ENCODE measurements at regions not wholly inside any gene's neighbourhood (a gene's known extent, or its start where the extent isn't known, plus 50 kb on each side); places are given as distances from the start of the nearest gene placed in this dataset.

DNA sequence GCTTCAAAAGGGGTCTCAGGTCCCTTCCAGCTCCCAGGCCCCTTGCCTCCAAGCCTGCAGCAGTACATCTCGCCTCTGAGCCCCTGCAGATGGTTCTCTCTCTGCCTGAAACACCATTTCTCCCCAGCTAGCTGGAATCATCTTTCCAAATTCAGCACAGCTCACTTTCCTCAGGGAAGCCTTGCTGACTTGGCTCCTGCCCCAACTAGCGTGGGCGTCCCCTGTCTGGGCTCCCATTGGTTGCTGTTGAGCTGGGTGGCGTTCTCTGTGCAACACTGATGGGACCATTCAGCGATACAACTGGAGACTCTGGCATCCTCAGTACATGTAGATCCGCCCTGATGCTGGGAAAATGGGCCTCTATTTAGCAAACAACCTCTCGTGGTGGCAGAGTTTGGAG, 141.3 kb upstream of the IGSF21 start:
- TF ChIP-seq FOXP2 (optimal IDR thresholded peaks at IDR 0.05; ENCODE audit: borderline replicate concordance, extremely low read depth, extremely low read length, insufficient read depth) (no peak), TAF1 (IDR thresholded peaks at IDR 0.05; ENCODE audit: borderline replicate concordance, insufficient read depth, low read length) (no peak), POLR2AphosphoS5 (IDR thresholded peaks at IDR 0.05; ENCODE audit: low read depth, low read length) (no peak)

DNA sequence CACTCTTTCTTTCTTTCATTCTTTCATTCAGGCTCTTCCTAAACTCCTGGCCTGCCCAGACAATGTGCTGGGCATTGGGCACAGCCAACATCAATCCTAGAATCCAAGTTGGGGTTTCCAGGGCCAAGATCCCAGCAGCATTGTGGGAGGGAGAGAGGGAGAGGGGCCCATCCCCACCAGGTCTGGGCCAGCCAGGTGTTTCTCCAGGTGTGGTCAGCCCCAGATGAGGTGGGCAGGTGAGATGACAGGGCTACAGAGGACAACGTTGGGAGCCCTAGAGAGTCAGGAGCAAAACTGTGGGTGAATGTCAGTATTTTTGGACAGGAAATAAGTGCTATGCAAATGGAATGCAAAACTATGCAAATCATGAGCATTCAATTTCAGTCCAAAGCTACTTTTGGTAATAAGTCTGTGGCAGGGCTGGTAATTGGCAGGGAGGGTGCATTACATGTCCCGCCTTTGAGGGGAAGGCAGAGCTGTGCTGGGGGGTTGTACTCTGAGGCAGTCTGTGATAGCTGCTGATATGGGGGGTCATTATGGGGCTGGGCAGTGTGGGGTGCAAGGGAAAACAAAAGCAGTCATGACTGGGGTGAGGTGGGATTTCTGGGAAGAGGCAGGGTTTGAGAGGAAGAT, 139.9 kb upstream of the IGSF21 start:
- TF ChIP-seq SIN3A (IDR thresholded peaks at IDR 0.05; ENCODE audit: borderline replicate concordance, insufficient read depth, low read length) (no peak), TAF1 (IDR thresholded peaks at IDR 0.05; ENCODE audit: borderline replicate concordance, insufficient read depth, low read length) (no peak), FOXP2 (optimal IDR thresholded peaks at IDR 0.05; ENCODE audit: borderline replicate concordance, extremely low read depth, extremely low read length, insufficient read depth) (no peak), POLR2AphosphoS5 (IDR thresholded peaks at IDR 0.05; ENCODE audit: low read depth, low read length) (no peak)
- TF ChIP-seq, protein P1, sequence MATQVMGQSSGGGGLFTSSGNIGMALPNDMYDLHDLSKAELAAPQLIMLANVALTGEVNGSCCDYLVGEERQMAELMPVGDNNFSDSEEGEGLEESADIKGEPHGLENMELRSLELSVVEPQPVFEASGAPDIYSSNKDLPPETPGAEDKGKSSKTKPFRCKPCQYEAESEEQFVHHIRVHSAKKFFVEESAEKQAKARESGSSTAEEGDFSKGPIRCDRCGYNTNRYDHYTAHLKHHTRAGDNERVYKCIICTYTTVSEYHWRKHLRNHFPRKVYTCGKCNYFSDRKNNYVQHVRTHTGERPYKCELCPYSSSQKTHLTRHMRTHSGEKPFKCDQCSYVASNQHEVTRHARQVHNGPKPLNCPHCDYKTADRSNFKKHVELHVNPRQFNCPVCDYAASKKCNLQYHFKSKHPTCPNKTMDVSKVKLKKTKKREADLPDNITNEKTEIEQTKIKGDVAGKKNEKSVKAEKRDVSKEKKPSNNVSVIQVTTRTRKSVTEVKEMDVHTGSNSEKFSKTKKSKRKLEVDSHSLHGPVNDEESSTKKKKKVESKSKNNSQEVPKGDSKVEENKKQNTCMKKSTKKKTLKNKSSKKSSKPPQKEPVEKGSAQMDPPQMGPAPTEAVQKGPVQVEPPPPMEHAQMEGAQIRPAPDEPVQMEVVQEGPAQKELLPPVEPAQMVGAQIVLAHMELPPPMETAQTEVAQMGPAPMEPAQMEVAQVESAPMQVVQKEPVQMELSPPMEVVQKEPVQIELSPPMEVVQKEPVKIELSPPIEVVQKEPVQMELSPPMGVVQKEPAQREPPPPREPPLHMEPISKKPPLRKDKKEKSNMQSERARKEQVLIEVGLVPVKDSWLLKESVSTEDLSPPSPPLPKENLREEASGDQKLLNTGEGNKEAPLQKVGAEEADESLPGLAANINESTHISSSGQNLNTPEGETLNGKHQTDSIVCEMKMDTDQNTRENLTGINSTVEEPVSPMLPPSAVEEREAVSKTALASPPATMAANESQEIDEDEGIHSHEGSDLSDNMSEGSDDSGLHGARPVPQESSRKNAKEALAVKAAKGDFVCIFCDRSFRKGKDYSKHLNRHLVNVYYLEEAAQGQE (IDR thresholded peaks at IDR 0.05; ENCODE audit: insufficient read depth in 1 of 2, low read depth in 2 of 2, low read length in 2 of 2): no peak

DNA sequence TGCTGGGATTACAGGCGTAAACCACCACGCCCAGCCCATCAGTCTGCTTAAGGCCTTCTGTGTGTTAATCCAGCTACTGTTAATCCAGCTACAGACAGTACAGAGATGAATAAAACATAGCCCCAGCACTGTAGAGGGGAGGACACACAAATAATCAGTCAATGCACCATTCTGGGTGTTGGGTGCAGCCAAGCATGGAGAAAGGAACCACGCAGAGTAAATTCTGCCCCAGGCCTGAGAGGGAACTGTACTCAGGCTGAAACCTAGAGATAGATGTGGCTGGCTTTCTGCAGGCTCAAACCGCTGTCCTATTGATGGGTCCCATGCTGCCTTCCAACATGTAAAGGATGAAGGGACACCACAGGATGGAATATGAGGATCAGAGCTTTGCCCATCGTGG, 136.8 kb upstream of the IGSF21 start:
- TF ChIP-seq SIN3A (IDR thresholded peaks at IDR 0.05; ENCODE audit: borderline replicate concordance, insufficient read depth, low read length): no peak
- TF ChIP-seq TAF1 (IDR thresholded peaks at IDR 0.05; ENCODE audit: borderline replicate concordance, insufficient read depth, low read length): no peak
- TF ChIP-seq, protein P1 (IDR thresholded peaks at IDR 0.05; ENCODE audit: insufficient read depth in 1 of 2, low read depth in 2 of 2, low read length in 2 of 2): no peak

DNA sequence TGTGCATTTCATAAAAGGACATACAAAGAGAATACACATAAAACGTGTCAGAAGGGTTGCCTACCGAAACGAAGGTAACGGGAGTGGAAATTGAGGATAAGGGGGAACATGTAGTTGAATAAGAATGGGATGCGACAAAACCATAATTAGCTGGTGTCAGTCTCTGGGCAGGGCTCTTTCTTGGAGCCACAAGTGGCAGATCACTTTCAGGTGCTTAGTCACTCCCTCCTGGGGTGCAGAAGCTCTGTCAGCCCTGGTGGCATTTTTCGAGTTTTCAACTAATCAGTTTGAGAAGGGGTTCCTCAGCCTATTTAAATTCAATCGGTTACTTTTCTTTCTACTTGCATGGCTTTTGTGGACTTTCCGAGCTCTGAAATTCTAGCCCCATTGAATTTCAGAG, 133.9 kb upstream of the IGSF21 start:
- TF ChIP-seq TAF1 (IDR thresholded peaks at IDR 0.05; ENCODE audit: borderline replicate concordance, insufficient read depth, low read length): no peak

DNA sequence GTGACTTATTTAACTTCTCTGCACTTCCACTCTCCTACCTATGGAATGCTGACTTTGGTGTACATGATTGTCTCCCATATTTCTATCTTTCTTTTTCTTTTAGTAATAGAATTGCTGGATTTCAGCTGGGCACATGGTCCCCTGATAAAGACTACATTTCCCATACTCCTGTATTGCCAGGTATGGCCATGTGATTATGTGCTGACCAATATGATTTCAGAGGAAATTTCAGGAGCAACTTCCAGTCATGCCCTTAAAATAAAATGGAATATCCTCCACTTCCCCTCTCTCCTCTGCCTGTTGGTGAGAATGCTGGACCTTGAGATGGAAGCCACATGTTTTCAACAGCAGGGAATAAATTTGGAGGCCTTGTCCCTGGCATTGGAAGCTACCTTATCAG, 130.7 kb upstream of the IGSF21 start:
- no peak for TF ChIP-seq FOXP2 (optimal IDR thresholded peaks at IDR 0.05; ENCODE audit: borderline replicate concordance, extremely low read depth, extremely low read length, insufficient read depth)
- no peak for TF ChIP-seq SIN3A (IDR thresholded peaks at IDR 0.05; ENCODE audit: borderline replicate concordance, insufficient read depth, low read length)
- TF ChIP-seq, protein P1 (IDR thresholded peaks at IDR 0.05; ENCODE audit: insufficient read depth in 1 of 2, low read depth in 2 of 2, low read length in 2 of 2): no peak
- no peak for TF ChIP-seq TAF1 (IDR thresholded peaks at IDR 0.05; ENCODE audit: borderline replicate concordance, insufficient read depth, low read length)
- no peak for TF ChIP-seq POLR2AphosphoS5 (IDR thresholded peaks at IDR 0.05; ENCODE audit: low read depth, low read length)

DNA sequence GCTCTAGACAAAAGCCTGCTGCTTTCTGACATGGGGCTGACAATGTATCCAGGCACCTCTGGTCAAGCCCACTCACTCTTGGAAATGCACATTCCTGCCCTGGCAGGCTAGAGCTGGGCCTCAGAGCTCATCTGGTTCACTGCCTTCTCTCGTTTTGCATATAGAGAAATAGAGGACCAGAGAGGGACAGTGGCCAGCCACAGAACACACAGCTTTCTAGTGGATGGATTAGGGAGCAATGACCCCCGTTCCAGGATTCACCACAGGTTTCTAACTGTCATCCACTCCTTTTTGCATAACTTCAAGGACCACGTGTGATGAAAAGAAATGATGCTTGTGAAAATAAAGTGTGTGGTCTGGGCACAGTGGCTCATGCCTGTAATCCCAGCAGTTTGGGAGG, 129.6 kb upstream of the IGSF21 start:
- TF ChIP-seq FOXP2 (optimal IDR thresholded peaks at IDR 0.05; ENCODE audit: borderline replicate concordance, extremely low read depth, extremely low read length, insufficient read depth) (no peak), TAF1 (IDR thresholded peaks at IDR 0.05; ENCODE audit: borderline replicate concordance, insufficient read depth, low read length) (no peak), SIN3A (IDR thresholded peaks at IDR 0.05; ENCODE audit: borderline replicate concordance, insufficient read depth, low read length) (no peak), POLR2AphosphoS5 (IDR thresholded peaks at IDR 0.05; ENCODE audit: low read depth, low read length) (no peak)
- TF ChIP-seq, protein P1 (IDR thresholded peaks at IDR 0.05; ENCODE audit: insufficient read depth in 1 of 2, low read depth in 2 of 2, low read length in 2 of 2): no peak
